ENCODE measurements at regions not wholly inside any gene's neighbourhood (a gene's known extent, or its start where the extent isn't known, plus 50 kb on each side); places are given as distances from the start of the nearest gene placed in this dataset.

DNA sequence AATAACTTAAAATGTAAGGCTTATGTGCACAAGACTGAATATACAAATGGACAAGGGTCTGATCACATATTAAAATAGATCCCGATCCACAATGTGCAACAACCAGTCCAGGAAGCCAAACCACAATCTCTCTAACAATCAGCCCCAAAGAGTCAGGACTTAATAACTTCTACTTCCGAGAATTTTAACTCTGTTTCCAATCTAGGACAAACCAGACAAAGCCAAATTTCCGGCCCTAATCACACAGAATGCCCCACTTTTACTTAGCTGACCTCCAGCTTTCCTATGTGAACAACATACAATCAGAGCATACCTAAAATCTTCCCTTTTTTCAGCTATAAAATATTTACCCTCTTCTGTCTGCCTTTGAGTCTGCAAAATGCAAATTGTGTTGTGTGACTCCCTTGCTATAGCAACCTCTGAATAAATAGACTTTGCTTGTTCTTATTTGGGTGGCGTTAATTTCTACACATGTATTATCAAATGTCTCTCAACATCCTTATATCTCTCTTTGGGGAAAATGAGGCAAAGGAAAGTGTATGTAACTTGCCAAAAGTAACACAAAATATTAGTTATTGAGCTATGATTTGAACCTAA is 381.9 kb upstream of the MC4R start:
- DNase-seq (ENCODE audit: extremely low read depth in 1 of 4, low spot score in 3 of 4) (no peak), FAIRE-seq (no peak), ATAC-seq (no peak)
- no peaks in the 10 kb centered on the region for H3K9me1 ChIP-seq (ENCODE audit: control insufficient read depth, insufficient read depth, low read length)
- intact Hi-C loops (cut with micrococcal nuclease) (no loop called here), in situ Hi-C loops (cut with MboI) (no loop called here)
- POLR2A ChIA-PET, result no interaction called here
- H4K20me1 ChIP-seq (replicated peaks; ENCODE audit: control insufficient read depth, insufficient read depth, low read length), result no peaks in the 10 kb centered on the region
- no peaks in the 10 kb centered on the region for H3K79me2 ChIP-seq (ENCODE audit: control insufficient read depth, insufficient read depth, low read length)
- TF ChIP-seq, protein P1, sequence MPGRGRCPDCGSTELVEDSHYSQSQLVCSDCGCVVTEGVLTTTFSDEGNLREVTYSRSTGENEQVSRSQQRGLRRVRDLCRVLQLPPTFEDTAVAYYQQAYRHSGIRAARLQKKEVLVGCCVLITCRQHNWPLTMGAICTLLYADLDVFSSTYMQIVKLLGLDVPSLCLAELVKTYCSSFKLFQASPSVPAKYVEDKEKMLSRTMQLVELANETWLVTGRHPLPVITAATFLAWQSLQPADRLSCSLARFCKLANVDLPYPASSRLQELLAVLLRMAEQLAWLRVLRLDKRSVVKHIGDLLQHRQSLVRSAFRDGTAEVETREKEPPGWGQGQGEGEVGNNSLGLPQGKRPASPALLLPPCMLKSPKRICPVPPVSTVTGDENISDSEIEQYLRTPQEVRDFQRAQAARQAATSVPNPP (IDR thresholded peaks at IDR 0.05; ENCODE audit: borderline replicate concordance, insufficient read depth, insufficient read length), result no peak
- TF ChIP-seq, protein P2, sequence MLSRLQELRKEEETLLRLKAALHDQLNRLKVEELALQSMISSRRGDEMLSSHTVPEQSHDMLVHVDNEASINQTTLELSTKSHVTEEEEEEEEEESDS (CRISPR knock-in tag; IDR thresholded peaks at IDR 0.05), result no peak
- no peak for TF ChIP-seq RFX7 (CRISPR knock-in tag; IDR thresholded peaks at IDR 0.05)
- TF ChIP-seq, protein P3, sequence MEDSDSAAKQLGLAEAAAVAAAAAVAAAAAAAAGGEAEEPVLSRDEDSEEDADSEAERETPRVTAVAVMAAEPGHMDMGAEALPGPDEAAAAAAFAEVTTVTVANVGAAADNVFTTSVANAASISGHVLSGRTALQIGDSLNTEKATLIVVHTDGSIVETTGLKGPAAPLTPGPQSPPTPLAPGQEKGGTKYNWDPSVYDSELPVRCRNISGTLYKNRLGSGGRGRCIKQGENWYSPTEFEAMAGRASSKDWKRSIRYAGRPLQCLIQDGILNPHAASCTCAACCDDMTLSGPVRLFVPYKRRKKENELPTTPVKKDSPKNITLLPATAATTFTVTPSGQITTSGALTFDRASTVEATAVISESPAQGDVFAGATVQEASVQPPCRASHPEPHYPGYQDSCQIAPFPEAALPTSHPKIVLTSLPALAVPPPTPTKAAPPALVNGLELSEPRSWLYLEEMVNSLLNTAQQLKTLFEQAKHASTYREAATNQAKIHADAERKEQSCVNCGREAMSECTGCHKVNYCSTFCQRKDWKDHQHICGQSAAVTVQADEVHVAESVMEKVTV (CRISPR knock-in tag; IDR thresholded peaks at IDR 0.05), result no peak
- no peaks in the 10 kb centered on the region for H3K9me3 ChIP-seq (replicated peaks; ENCODE audit: control insufficient read depth, insufficient read depth, low read depth, low read length)
- no peaks in the 10 kb centered on the region for H3K27me3 ChIP-seq (ENCODE audit: control insufficient read depth in 2 of 2, insufficient read depth in 2 of 2, low read length in 2 of 2)
- CTCF ChIA-PET (ENCODE audit: low intra/inter-chr PET ratio), result no interaction called here
- WGBS (ENCODE audit: insufficient coverage, low coverage, missing lambda C conversion rate), result 4% methylated on average over 4 of the region's 4 CpGs
- H3K4me2 ChIP-seq (ENCODE audit: insufficient read depth, low read length), result no peak overlapping the region
- no peak overlapping the region for H3K4me3 ChIP-seq
- H3K27ac ChIP-seq (ENCODE audit: extremely low read depth, low read depth, low read length), result no peak overlapping the region
- no TSS peak for BruUV-seq (replicated peaks)
- H3K36me3 ChIP-seq (ENCODE audit: control insufficient read depth, insufficient read depth, low read length), result no peaks in the 10 kb centered on the region
- no peaks in the 10 kb centered on the region for H3K4me1 ChIP-seq (replicated peaks in 1 of 2; ENCODE audit: control insufficient read depth in 2 of 2, insufficient read depth in 2 of 2, low read length in 2 of 2)
- H3K9ac ChIP-seq (ENCODE audit: insufficient read depth in 1 of 2, low read depth in 2 of 2, low read length in 2 of 2), result no peak overlapping the region
- H2AFZ ChIP-seq (ENCODE audit: low read depth, low read length), result no peak overlapping the region
